ENCODE measurements at regions not wholly inside any gene's neighbourhood (a gene's known extent, or its start where the extent isn't known, plus 50 kb on each side); places are given as distances from the start of the nearest gene placed in this dataset.

GRCh38 chr2:128660836-128661235 lies 342.2 kb upstream of the HS6ST1 start:
- no peak overlapping the region for H3K4me3 Mint-ChIP-seq (ENCODE audit: low read depth)
- no peak overlapping the region for H3K27ac Mint-ChIP-seq
- no peak for DNase-seq (ENCODE audit: low spot score, unreplicated experiment)
- no peaks in the 10 kb centered on the region for H3K36me3 Mint-ChIP-seq (ENCODE audit: insufficient read depth)
- H3K27me3 Mint-ChIP-seq: peaks cover 33% of the 10 kb centered on the region
- TF ChIP-seq, protein P1, sequence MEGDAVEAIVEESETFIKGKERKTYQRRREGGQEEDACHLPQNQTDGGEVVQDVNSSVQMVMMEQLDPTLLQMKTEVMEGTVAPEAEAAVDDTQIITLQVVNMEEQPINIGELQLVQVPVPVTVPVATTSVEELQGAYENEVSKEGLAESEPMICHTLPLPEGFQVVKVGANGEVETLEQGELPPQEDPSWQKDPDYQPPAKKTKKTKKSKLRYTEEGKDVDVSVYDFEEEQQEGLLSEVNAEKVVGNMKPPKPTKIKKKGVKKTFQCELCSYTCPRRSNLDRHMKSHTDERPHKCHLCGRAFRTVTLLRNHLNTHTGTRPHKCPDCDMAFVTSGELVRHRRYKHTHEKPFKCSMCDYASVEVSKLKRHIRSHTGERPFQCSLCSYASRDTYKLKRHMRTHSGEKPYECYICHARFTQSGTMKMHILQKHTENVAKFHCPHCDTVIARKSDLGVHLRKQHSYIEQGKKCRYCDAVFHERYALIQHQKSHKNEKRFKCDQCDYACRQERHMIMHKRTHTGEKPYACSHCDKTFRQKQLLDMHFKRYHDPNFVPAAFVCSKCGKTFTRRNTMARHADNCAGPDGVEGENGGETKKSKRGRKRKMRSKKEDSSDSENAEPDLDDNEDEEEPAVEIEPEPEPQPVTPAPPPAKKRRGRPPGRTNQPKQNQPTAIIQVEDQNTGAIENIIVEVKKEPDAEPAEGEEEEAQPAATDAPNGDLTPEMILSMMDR (IDR thresholded peaks at IDR 0.05; ENCODE audit: unreplicated experiment): no peak
- H3K9me3 Mint-ChIP-seq (ENCODE audit: low read depth): no peaks in the 10 kb centered on the region
- H3K4me1 Mint-ChIP-seq (ENCODE audit: low read depth): no peaks in the 10 kb centered on the region

- Mint-ChIP-seq H3K27ac (no peak overlapping the region), H3K4me1 (ENCODE audit: low read depth) (no peaks in the 10 kb centered on the region), H3K9me3 (ENCODE audit: low read depth) (no peaks in the 10 kb centered on the region), H3K4me3 (ENCODE audit: low read depth) (no peak overlapping the region), H3K36me3 (ENCODE audit: insufficient read depth) (no peaks in the 10 kb centered on the region), H3K27me3 (peaks cover 37% of the 10 kb centered on the region)
- TF ChIP-seq, protein P1 (IDR thresholded peaks at IDR 0.05; ENCODE audit: unreplicated experiment): no peak
- DNase-seq (ENCODE audit: low spot score, unreplicated experiment): no peak
Measured at GRCh38 chr2:128661311-128661710, 342.6 kb upstream of the HS6ST1 start.

DNA sequence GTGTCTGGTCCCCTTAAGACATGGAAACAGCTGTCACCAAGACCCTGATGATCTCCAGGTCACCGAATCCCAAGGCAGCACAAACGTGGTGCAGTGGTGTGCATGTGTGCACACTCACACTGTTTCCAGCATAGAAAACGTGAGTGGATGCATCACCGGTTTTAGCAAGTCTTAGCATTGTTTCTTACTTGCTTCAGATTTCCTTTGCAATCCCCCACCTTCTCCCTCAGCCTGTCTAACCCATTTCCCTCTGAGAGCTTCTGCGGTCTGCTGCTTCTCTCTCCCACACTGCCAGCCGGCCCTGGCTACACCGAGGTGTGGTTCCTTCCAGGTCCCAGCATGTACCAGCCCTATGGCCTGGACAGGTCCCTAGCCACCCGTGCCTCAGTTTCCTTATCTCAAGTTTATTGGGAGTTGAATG lies 343.4 kb upstream of the HS6ST1 start:
- Mint-ChIP-seq H3K36me3 (ENCODE audit: insufficient read depth) (no peaks in the 10 kb centered on the region), H3K27ac (no peak overlapping the region), H3K9me3 (ENCODE audit: low read depth) (no peaks in the 10 kb centered on the region), H3K4me3 (ENCODE audit: low read depth) (no peak overlapping the region), H3K4me1 (ENCODE audit: low read depth) (no peaks in the 10 kb centered on the region), H3K27me3 (peaks cover 42% of the 10 kb centered on the region)
- TF ChIP-seq, protein P1 (IDR thresholded peaks at IDR 0.05; ENCODE audit: unreplicated experiment): no peak
- no peak for DNase-seq (ENCODE audit: low spot score, unreplicated experiment)

DNA sequence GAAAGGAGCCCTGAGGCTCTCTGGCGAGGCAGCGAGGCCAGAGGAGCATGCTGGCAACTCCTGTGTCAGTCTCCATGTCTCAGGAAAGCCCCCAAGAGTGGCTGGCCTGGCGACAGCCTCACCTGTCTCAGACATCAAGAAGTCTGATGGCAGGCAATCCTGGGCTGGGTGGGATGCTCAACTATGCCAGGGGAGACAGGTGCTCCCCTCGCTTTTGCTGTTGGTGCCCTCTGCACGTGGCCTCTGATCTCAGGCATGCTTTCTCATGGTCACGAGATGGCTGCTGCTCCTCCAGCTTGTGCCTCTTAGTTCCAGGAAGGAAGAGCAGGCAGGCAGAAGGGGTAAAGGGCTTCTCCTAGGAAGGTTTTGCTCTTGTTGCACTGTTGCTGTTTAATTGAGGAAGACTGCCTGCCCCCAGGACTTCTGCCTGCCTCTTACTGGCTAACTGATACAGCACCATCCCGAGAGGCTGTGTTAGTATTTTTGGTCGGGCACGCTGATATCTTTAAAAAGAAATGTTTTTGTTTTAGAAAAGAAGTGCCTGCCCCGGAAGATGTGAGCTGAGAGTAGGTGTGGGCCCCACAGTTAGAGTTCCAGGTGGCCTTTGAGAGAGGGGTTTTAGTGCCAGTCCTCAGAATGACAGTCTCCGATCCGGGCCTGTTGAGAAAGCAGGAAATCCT lies 344.8 kb upstream of the HS6ST1 start:
- no peaks in the 10 kb centered on the region for H3K36me3 Mint-ChIP-seq (ENCODE audit: insufficient read depth)
- peaks cover 51% of the 10 kb centered on the region for H3K27me3 Mint-ChIP-seq
- H3K27ac Mint-ChIP-seq: no peak overlapping the region
- no peaks in the 10 kb centered on the region for H3K4me1 Mint-ChIP-seq (ENCODE audit: low read depth)
- H3K9me3 Mint-ChIP-seq (ENCODE audit: low read depth): no peaks in the 10 kb centered on the region
- DNase-seq (ENCODE audit: low spot score, unreplicated experiment): no peak
- TF ChIP-seq, protein P1 (IDR thresholded peaks at IDR 0.05; ENCODE audit: unreplicated experiment): no peak
- H3K4me3 Mint-ChIP-seq (ENCODE audit: low read depth): no peak overlapping the region

DNA sequence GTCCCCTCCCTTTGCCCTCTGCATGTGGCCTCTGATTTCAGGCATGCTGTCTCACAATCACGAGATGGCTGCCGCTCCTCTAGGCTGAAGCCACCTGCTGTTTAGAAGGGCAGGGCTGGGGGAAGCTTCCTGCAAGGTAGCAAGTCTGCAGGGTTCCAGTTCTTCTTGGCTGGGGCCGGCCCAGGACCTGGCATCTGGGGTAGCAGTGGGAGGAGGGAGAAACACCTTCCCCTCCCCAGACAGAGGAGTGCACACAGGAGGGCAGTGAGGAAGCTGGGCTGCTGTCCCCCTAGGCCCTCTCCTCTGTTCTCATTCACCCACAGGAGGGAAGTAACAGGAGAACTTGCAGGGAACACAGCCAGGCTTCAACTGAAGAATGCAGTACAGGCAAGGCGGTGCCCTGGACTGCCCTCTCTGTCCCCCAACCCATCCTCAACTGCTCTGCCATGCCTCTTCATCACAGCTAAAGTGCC lies 345.9 kb upstream of the HS6ST1 start:
- H3K36me3 Mint-ChIP-seq (ENCODE audit: insufficient read depth): no peaks in the 10 kb centered on the region
- H3K4me3 Mint-ChIP-seq (ENCODE audit: low read depth): no peak overlapping the region
- H3K4me1 Mint-ChIP-seq (ENCODE audit: low read depth): no peaks in the 10 kb centered on the region
- H3K9me3 Mint-ChIP-seq (ENCODE audit: low read depth): no peaks in the 10 kb centered on the region
- H3K27me3 Mint-ChIP-seq: peaks cover 49% of the 10 kb centered on the region
- no peak for DNase-seq (ENCODE audit: low spot score, unreplicated experiment)
- H3K27ac Mint-ChIP-seq: no peak overlapping the region
- TF ChIP-seq, protein P1 (IDR thresholded peaks at IDR 0.05; ENCODE audit: unreplicated experiment): no peak
